ENCODE measurements at regions not wholly inside any gene's neighbourhood (a gene's known extent, or its start where the extent isn't known, plus 50 kb on each side); places are given as distances from the start of the nearest gene placed in this dataset.
"Not testable (repeated sequence)": the region's sequence is repeated elsewhere in the genome, so short reads cannot be mapped to it uniquely, and the experiment has no call there.

DNA sequence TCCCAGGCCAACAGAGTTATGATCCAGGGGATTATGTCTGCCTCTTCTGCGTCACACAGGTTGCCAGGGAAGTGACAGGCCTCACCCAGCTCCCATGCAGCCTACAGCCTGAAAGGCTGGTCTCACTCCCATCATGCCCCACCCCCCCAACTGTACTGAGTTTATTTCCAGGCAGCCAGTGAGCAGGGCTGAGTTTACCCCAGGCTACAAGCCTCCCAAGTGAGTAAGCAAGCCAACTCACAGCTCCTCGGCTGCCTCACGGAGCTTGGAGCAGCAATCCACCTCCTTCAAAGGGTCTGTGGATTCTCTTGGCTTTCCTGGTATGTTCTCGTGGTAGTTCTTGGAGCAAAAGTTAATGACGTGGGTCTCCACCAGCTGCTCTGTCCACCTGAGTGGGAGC lies 1147.6 kb upstream of the ADGRL4 start:
- H3K4me3 Mint-ChIP-seq = no peak overlapping the region
- peaks cover 6% of the 10 kb centered on the region in 2 experiments for H3K9me3 ChIP-seq (ENCODE audit: control insufficient read depth in 2 of 2, low read length in 2 of 2)
- no peak overlapping the region for H3K27ac Mint-ChIP-seq
- H3K4me3 ChIP-seq (ENCODE audit: low read depth, low read length) = no peak overlapping the region
- H3K27ac ChIP-seq (ENCODE audit: insufficient read depth, low read length, poor library complexity, severe bottlenecking) = no peak overlapping the region
- no peak for ATAC-seq (ENCODE audit: low read depth in 2 of 2)
- H3K9me3 Mint-ChIP-seq = peaks cover 0 to 31% (median 10%) of the 10 kb centered on the region in 7 donors
- H3K4me1 Mint-ChIP-seq = no peaks in the 10 kb centered on the region
- DNase-seq = no peak
- no peaks in the 10 kb centered on the region for H3K27me3 ChIP-seq (ENCODE audit: control insufficient read depth, insufficient read depth, low read length)
- no peaks in the 10 kb centered on the region for H3K36me3 ChIP-seq (ENCODE audit: control insufficient read depth, insufficient read depth, low read length)
- no peaks in the 10 kb centered on the region for H3K27me3 Mint-ChIP-seq
- H3K4me1 ChIP-seq (ENCODE audit: control insufficient read depth, insufficient read depth, low read length, poor library complexity, severe bottlenecking) = no peaks in the 10 kb centered on the region
- no peaks in the 10 kb centered on the region for H3K36me3 Mint-ChIP-seq

GRCh38 chr1:80153762-80154161 lies 1147.2 kb upstream of the ADGRL4 start:
- Histone ChIP-seq H3K4me1 (ENCODE audit: control insufficient read depth, insufficient read depth, low read length, poor library complexity, severe bottlenecking) (no peaks in the 10 kb centered on the region), H3K9me3 (ENCODE audit: control insufficient read depth in 2 of 2, low read length in 2 of 2) (peaks cover 6% of the 10 kb centered on the region in 2 experiments), H3K27me3 (ENCODE audit: control insufficient read depth, insufficient read depth, low read length) (no peaks in the 10 kb centered on the region), H3K4me3 (ENCODE audit: low read depth, low read length) (no peak overlapping the region), H3K27ac (ENCODE audit: insufficient read depth, low read length, poor library complexity, severe bottlenecking) (no peak overlapping the region), H3K36me3 (ENCODE audit: control insufficient read depth, insufficient read depth, low read length) (no peaks in the 10 kb centered on the region)
- Mint-ChIP-seq H3K4me1 (no peaks in the 10 kb centered on the region), H3K4me3 (no peak overlapping the region), H3K27me3 (no peaks in the 10 kb centered on the region), H3K27ac (no peak overlapping the region), H3K9me3 (peaks cover 0 to 33% (median 10%) of the 10 kb centered on the region in 7 donors), H3K36me3 (no peaks in the 10 kb centered on the region)
- DNase-seq (no peak), ATAC-seq (ENCODE audit: low read depth in 2 of 2) (no peak)

DNA sequence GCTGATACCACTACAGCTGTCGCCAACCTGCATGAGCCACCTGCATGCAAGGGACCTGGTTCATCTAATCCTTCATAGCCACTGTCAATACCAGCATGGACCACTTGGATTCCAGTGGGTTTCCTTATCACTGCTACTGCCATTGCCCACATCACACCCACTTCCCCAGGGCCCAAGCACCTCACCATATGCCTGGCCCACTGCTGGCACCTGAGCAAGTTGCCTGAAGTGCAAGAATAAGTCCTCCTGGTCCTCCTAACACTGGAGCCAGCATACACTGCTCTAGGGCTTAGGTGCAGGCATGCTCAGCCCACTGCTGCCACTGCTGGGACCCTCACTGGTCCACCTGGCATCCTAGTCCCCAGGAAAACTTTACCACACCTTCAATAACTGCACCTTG lies 1136.8 kb upstream of the ADGRL4 start:
- H3K4me3 ChIP-seq (ENCODE audit: low read depth, low read length) = no peak overlapping the region
- H3K4me1 Mint-ChIP-seq = no peaks in the 10 kb centered on the region
- H3K27me3 Mint-ChIP-seq = no peaks in the 10 kb centered on the region
- peaks cover 8 to 18% of the 10 kb centered on the region in 2 experiments for H3K9me3 ChIP-seq (ENCODE audit: control insufficient read depth in 2 of 2, low read length in 2 of 2)
- H3K27me3 ChIP-seq (ENCODE audit: control insufficient read depth, insufficient read depth, low read length) = no peaks in the 10 kb centered on the region
- H3K27ac ChIP-seq (ENCODE audit: insufficient read depth, low read length, poor library complexity, severe bottlenecking) = no peak overlapping the region
- H3K27ac Mint-ChIP-seq = no peak overlapping the region
- no peak overlapping the region for H3K4me3 Mint-ChIP-seq
- no peaks in the 10 kb centered on the region for H3K4me1 ChIP-seq (ENCODE audit: control insufficient read depth, insufficient read depth, low read length, poor library complexity, severe bottlenecking)
- DNase-seq = no peak
- no peak for ATAC-seq (ENCODE audit: low read depth in 2 of 2)
- H3K36me3 Mint-ChIP-seq = no peaks in the 10 kb centered on the region
- H3K36me3 ChIP-seq (ENCODE audit: control insufficient read depth, insufficient read depth, low read length) = no peaks in the 10 kb centered on the region
- H3K9me3 Mint-ChIP-seq = peaks cover 4 to 37% (median 12%) of the 10 kb centered on the region in 7 donors

DNA sequence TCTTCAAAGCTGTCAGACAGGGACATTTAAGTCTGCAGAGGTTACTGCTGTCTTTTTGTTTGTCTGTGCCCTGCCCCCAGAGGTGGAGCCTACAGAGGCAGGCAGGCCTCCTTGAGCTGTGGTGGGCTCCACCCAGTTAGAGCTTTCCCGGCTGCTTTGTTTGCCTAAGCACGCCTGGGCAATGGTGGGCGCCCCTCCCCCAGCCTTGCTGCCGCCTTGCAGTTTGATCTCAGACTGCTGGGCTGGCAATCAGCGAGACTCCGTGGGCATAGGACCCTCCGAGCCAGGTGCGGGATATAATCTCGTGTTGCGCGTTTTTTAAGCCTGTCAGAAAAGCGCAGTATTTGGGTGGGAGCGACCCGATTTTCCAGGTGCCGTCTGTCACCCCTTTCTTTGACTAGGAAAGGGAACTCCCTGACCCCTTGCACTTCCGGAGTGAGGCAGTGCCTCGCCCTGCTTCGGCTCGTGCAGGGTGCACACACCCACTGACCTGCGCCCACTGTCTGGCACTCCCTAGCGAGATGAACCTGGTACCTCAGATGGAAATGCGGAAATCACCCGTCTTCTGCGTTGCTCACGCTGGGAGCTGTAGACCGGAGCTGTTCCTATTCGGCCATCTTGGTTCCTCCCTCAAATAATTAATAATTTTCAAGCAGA lies 1131.5 kb upstream of the ADGRL4 start:
- not testable (repeated sequence) for ATAC-seq (ENCODE audit: low read depth in 2 of 2); H3K27me3 ChIP-seq (ENCODE audit: control insufficient read depth, insufficient read depth, low read length); H3K4me3 Mint-ChIP-seq; H3K36me3 Mint-ChIP-seq; H3K4me1 Mint-ChIP-seq; H3K4me1 ChIP-seq (ENCODE audit: control insufficient read depth, insufficient read depth, low read length, poor library complexity, severe bottlenecking); H3K27ac Mint-ChIP-seq; DNase-seq; H3K4me3 ChIP-seq (ENCODE audit: low read depth, low read length); H3K36me3 ChIP-seq (ENCODE audit: control insufficient read depth, insufficient read depth, low read length); H3K27me3 Mint-ChIP-seq; H3K27ac ChIP-seq (ENCODE audit: insufficient read depth, low read length, poor library complexity, severe bottlenecking)
- H3K9me3 Mint-ChIP-seq = peaks cover 0 to 21% (median 4%) of the 10 kb centered on the region in 7 donors
- peaks cover 5 to 12% of the 10 kb centered on the region in 2 experiments for H3K9me3 ChIP-seq (ENCODE audit: control insufficient read depth in 2 of 2, low read length in 2 of 2)

- ATAC-seq (ENCODE audit: low read depth in 2 of 2) (no peak), DNase-seq (no peak)
- no peaks in the 10 kb centered on the region for H3K4me1 Mint-ChIP-seq
- H3K36me3 Mint-ChIP-seq = no peaks in the 10 kb centered on the region
- Histone ChIP-seq H3K4me1 (ENCODE audit: control insufficient read depth, insufficient read depth, low read length, poor library complexity, severe bottlenecking) (no peaks in the 10 kb centered on the region), H3K9me3 (ENCODE audit: control insufficient read depth in 2 of 2, low read length in 2 of 2) (peaks cover 3 to 23% of the 10 kb centered on the region in 2 experiments), H3K27me3 (ENCODE audit: control insufficient read depth, insufficient read depth, low read length) (no peaks in the 10 kb centered on the region), H3K4me3 (ENCODE audit: low read depth, low read length) (no peak overlapping the region), H3K27ac (ENCODE audit: insufficient read depth, low read length, poor library complexity, severe bottlenecking) (no peak overlapping the region), H3K36me3 (ENCODE audit: control insufficient read depth, insufficient read depth, low read length) (no peaks in the 10 kb centered on the region)
- peaks cover 0 to 30% (median 8%) of the 10 kb centered on the region in 7 donors for H3K9me3 Mint-ChIP-seq
- no peak overlapping the region for H3K27ac Mint-ChIP-seq
- no peaks in the 10 kb centered on the region for H3K27me3 Mint-ChIP-seq
- no peak overlapping the region for H3K4me3 Mint-ChIP-seq
These were observed 1106.9 kb upstream of the ADGRL4 start for GRCh38 chr1:80113168-80114038.

DNA sequence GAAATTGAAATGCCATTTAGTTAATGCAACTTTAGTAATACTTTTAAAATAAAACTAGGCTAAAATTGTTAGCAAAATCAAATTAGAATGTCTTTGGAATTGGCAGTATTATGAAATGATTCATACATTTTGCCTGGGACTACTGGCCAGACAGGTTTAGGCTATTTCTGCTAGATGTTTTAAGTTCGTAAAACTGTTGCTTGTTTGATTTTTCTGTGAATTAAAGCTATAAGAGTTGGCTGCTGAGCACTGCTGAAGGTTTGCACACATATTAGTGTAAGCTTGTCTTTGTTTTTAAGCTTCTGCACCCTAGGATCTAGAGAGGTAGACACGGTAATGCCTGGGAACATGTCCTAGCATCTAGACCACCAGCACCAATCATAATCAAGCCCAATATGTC lies 1094.6 kb upstream of the ADGRL4 start:
- H3K4me3 ChIP-seq (ENCODE audit: low read depth, low read length) = no peak overlapping the region
- Mint-ChIP-seq H3K4me3 (no peak overlapping the region), H3K36me3 (no peaks in the 10 kb centered on the region), H3K27ac (no peak overlapping the region), H3K9me3 (peaks cover 0 to 33% (median 5%) of the 10 kb centered on the region in 7 donors), H3K27me3 (no peaks in the 10 kb centered on the region), H3K4me1 (no peaks in the 10 kb centered on the region)
- no peaks in the 10 kb centered on the region for H3K4me1 ChIP-seq (ENCODE audit: control insufficient read depth, insufficient read depth, low read length, poor library complexity, severe bottlenecking)
- peaks cover 4 to 17% of the 10 kb centered on the region in 2 experiments for H3K9me3 ChIP-seq (ENCODE audit: control insufficient read depth in 2 of 2, low read length in 2 of 2)
- H3K27me3 ChIP-seq (ENCODE audit: control insufficient read depth, insufficient read depth, low read length) = no peaks in the 10 kb centered on the region
- DNase-seq = no peak
- no peaks in the 10 kb centered on the region for H3K36me3 ChIP-seq (ENCODE audit: control insufficient read depth, insufficient read depth, low read length)
- H3K27ac ChIP-seq (ENCODE audit: insufficient read depth, low read length, poor library complexity, severe bottlenecking) = no peak overlapping the region
- no peak for ATAC-seq (ENCODE audit: low read depth in 2 of 2)

DNA sequence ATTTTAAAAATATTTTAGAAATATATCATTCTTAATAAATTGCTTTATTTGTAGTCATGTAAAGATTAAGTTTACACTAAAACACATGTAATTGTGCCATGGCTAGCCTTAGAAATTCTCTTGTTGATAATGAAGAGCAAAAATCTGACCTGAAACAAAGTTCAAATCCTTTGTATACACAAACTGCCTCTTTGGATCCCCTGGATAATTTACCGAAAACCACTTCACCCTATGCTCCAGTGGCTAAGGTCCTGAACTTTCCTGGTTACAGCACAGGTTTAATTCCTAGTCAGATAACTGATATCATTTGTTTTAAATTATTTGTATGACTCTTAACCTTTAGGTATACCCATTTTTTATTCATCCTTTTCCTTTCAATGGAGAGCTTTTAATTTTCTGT lies 1093.2 kb upstream of the ADGRL4 start:
- Mint-ChIP-seq H3K4me1 (no peaks in the 10 kb centered on the region), H3K9me3 (peaks cover 0 to 44% (median 8%) of the 10 kb centered on the region in 7 donors), H3K4me3 (no peak overlapping the region), H3K36me3 (no peaks in the 10 kb centered on the region), H3K27ac (no peak overlapping the region), H3K27me3 (no peaks in the 10 kb centered on the region)
- Histone ChIP-seq H3K4me3 (ENCODE audit: low read depth, low read length) (no peak overlapping the region), H3K4me1 (ENCODE audit: control insufficient read depth, insufficient read depth, low read length, poor library complexity, severe bottlenecking) (no peaks in the 10 kb centered on the region), H3K36me3 (ENCODE audit: control insufficient read depth, insufficient read depth, low read length) (no peaks in the 10 kb centered on the region), H3K9me3 (ENCODE audit: control insufficient read depth in 2 of 2, low read length in 2 of 2) (peaks cover 2 to 17% of the 10 kb centered on the region in 2 experiments), H3K27me3 (ENCODE audit: control insufficient read depth, insufficient read depth, low read length) (no peaks in the 10 kb centered on the region), H3K27ac (ENCODE audit: insufficient read depth, low read length, poor library complexity, severe bottlenecking) (no peak overlapping the region)
- DNase-seq (no peak), ATAC-seq (ENCODE audit: low read depth in 2 of 2) (no peak)
